DOHH2 (cell line): ENCODE measurements at regions not wholly inside any gene's neighbourhood (a gene's known extent, or its start where the extent isn't known, plus 50 kb on each side); places are given as distances from the start of the nearest gene placed in this dataset.
"Not testable (repeated sequence)": the region's sequence is repeated elsewhere in the genome, so short reads cannot be mapped to it uniquely, and the experiment has no call there.

Experiments
- H3F3A ChIP-seq: fragments of 200-600 bp; sonication (generic), shearing (Covaris generic); 2 replicates; pipeline ENCODE4 v1.6.0; 2016; ENCODE audit warnings: antibody characterized with exemption, mild to moderate bottlenecking; ENCODE audit not compliant: control insufficient read depth, insufficient read depth
- H3K27ac ChIP-seq: fragments of 200-600 bp; sonication (generic); 2 replicates; pipeline ENCODE4 v1.5.1; 2014; ENCODE audit warnings: low read depth, mild to moderate bottlenecking, low read length, moderate library complexity
- H3K27me3 ChIP-seq: fragments of 200-600 bp; sonication (generic); 2 replicates; pipeline ENCODE4 v1.6.1; 2014; ENCODE audit warnings: mild to moderate bottlenecking, low read length, mixed read lengths; ENCODE audit not compliant: control insufficient read depth
- H3K36me3 ChIP-seq: fragments of 200-600 bp; sonication (generic); 2 replicates; pipeline ENCODE4 v1.6.1; 2014; ENCODE audit warnings: mild to moderate bottlenecking, low read length, moderate library complexity, mixed read lengths; ENCODE audit not compliant: control insufficient read depth
- H3K4me1 ChIP-seq: fragments of 200-600 bp; sonication (generic); 2 replicates; pipeline ENCODE4 v1.6.1; 2014; ENCODE audit warnings: mild to moderate bottlenecking, low read length, mixed read lengths; ENCODE audit not compliant: control insufficient read depth
- H3K4me2 ChIP-seq: fragments of 200-600 bp; sonication (generic); 2 replicates; pipeline ENCODE4 v1.6.0; 2014; ENCODE audit warnings: mild to moderate bottlenecking, low read length, moderate library complexity
- H3K4me3 ChIP-seq: fragments of 200-600 bp; sonication (generic); 2 replicates; pipeline ENCODE4 v1.5.1; 2014; ENCODE audit warnings: mild to moderate bottlenecking, low read length, mixed read lengths
- H3K79me2 ChIP-seq: fragments of 200-600 bp; sonication (generic); 2 replicates; pipeline ENCODE4 v1.6.1; 2014; ENCODE audit warnings: mild to moderate bottlenecking, low read length, mixed read lengths; ENCODE audit not compliant: control insufficient read depth
- H3K9me2 ChIP-seq: fragments of 200-600 bp; sonication (generic); replicated peaks from 2 replicates; pipeline ENCODE4 v1.6.1; 2014; ENCODE audit warnings: mild to moderate bottlenecking, low read length, mixed read lengths; ENCODE audit not compliant: control insufficient read depth
- H3K9me3 ChIP-seq: fragments of 200-600 bp; sonication (generic); 2 replicates; pipeline ENCODE4 v1.6.1; 2014; ENCODE audit warnings: antibody characterized with exemption, low read length, mixed read lengths; ENCODE audit not compliant: control insufficient read depth, insufficient read depth
- H4K20me1 ChIP-seq: fragments of 200-600 bp; sonication (generic); 2 replicates; pipeline ENCODE4 v1.6.0; 2014; ENCODE audit warnings: low read depth, mild to moderate bottlenecking, antibody characterized with exemption, low read length, moderate library complexity; ENCODE audit not compliant: control insufficient read depth, insufficient read depth
- EZH2phosphoT487 ChIP-seq: fragments of 200-600 bp; sonication (generic); IDR thresholded peaks from 2 replicates; pipeline ENCODE4 v1.6.1; 2017; ENCODE audit warnings: borderline replicate concordance, mild to moderate bottlenecking, antibody characterized with exemption, low read length, moderate library complexity, mixed read lengths
- TF ChIP-seq, protein P1 (sequence below): fragments of 200-600 bp; sonication (generic); IDR thresholded peaks from one replicate; pipeline ENCODE4 v1.5.1; 2014; ENCODE audit warnings: antibody characterized with exemption, mild to moderate bottlenecking, low read depth, low read length; ENCODE audit not compliant: poor library complexity, severe bottlenecking

DNA sequence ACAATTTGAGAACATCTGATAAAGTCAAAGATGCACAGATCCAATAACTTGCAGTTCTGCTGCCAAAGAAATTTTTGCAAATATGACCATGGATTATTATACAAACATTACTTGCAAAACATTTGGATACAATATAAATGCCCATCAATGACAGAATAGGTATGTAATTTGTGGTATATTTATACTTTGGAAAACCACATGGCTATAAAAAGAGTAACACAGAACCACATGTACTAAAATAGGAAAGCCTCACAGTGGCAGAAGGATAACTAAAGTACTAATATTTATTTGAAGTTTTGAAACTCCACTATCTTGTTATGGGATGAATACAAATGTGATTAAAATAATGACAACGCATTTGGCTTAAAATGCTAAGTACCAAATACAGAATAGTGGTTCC, 51.8 kb upstream of the DNAJC10 start:
- H3K4me1 ChIP-seq: peaks cover 27% of the 10 kb centered on the region
- no peak overlapping the region for H3K4me3 ChIP-seq
- no peaks in the 10 kb centered on the region for H3F3A ChIP-seq
- no peaks in the 10 kb centered on the region for H3K36me3 ChIP-seq
- no peaks in the 10 kb centered on the region for H3K9me2 ChIP-seq
- no peaks in the 10 kb centered on the region for H3K9me3 ChIP-seq
- no peaks in the 10 kb centered on the region for H4K20me1 ChIP-seq
- H3K4me2 ChIP-seq: no peak overlapping the region
- no peaks in the 10 kb centered on the region for H3K27me3 ChIP-seq
- no peaks in the 10 kb centered on the region for H3K79me2 ChIP-seq
- TF ChIP-seq, protein P1, sequence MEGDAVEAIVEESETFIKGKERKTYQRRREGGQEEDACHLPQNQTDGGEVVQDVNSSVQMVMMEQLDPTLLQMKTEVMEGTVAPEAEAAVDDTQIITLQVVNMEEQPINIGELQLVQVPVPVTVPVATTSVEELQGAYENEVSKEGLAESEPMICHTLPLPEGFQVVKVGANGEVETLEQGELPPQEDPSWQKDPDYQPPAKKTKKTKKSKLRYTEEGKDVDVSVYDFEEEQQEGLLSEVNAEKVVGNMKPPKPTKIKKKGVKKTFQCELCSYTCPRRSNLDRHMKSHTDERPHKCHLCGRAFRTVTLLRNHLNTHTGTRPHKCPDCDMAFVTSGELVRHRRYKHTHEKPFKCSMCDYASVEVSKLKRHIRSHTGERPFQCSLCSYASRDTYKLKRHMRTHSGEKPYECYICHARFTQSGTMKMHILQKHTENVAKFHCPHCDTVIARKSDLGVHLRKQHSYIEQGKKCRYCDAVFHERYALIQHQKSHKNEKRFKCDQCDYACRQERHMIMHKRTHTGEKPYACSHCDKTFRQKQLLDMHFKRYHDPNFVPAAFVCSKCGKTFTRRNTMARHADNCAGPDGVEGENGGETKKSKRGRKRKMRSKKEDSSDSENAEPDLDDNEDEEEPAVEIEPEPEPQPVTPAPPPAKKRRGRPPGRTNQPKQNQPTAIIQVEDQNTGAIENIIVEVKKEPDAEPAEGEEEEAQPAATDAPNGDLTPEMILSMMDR: no peak
- no peak for TF ChIP-seq EZH2phosphoT487
- no peak overlapping the region for H3K27ac ChIP-seq

DNA sequence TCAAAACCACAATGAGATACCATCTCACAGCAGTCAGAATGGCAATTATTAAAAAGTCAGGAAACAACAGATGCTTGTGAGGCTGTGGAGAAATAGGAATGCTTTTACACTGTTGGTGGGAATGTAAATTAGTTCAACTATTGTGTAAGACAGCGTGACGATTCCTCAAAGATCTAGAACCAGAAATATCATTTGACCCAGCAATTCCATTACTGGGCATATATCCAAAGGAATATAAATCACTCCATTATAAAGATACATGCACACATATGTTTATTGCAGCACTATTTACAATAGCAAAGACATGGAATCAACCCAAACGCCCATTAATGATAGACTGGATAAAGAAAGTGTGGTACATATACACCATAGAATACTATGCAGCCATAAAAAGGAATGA, 50.6 kb upstream of the DNAJC10 start:
- H3K4me1 ChIP-seq: peaks cover 31% of the 10 kb centered on the region
- not testable (repeated sequence) for H3K27ac ChIP-seq, H3K36me3 ChIP-seq, H3K9me3 ChIP-seq, H3K79me2 ChIP-seq, H3K4me3 ChIP-seq, H3F3A ChIP-seq, H3K4me2 ChIP-seq, H4K20me1 ChIP-seq, H3K9me2 ChIP-seq, H3K27me3 ChIP-seq
